Neural cell (in vitro differentiated cells): ENCODE measurements at regions not wholly inside any gene's neighbourhood (a gene's known extent, or its start where the extent isn't known, plus 50 kb on each side); places are given as distances from the start of the nearest gene placed in this dataset.

Experiments used
- CTCF ChIP-seq: fragments of 450-650 bp; IDR thresholded peaks from 2 replicates; pipeline ENCODE4 v1.5.1; 2014; ENCODE audit warnings: antibody characterized with exemption, mild to moderate bottlenecking, moderate library complexity; ENCODE audit not compliant: poor library complexity, severe bottlenecking
- MXI1 ChIP-seq: fragments of 450-650 bp; conservative IDR thresholded peaks from 2 replicates; pipeline ENCODE4 v1.6.1; 2014; ENCODE audit warnings: antibody characterized with exemption, mild to moderate bottlenecking; ENCODE audit not compliant: poor library complexity, severe bottlenecking
- RAD21 ChIP-seq: fragments of 450-650 bp; conservative IDR thresholded peaks from 2 replicates; pipeline ENCODE4 v1.6.1; 2014; ENCODE audit warnings: antibody characterized with exemption, mild to moderate bottlenecking, moderate library complexity

GRCh38 chr1:37167479-37167878, 133.2 kb upstream of the GRIK3 start:
- TF ChIP-seq MXI1: no peak
- TF ChIP-seq RAD21: no peak
- TF ChIP-seq CTCF: no peak
